Thoracic aorta (tissue), 2 donors: ENCODE measurements at regions not wholly inside any gene's neighbourhood (a gene's known extent, or its start where the extent isn't known, plus 50 kb on each side); places are given as distances from the start of the nearest gene placed in this dataset.

Experiments used
- ATAC-seq: fragments of 150-250 bp; one replicate; pipeline ENCODE4 v1.8.0; 2017; ENCODE audit warnings: low read depth; ENCODE audit not compliant: insufficient number of reproducible peaks, low FRiP score
- DNase-seq: peaks from one replicate; pipeline ENCODE4 v3.0.0-alpha.2; 2020; ENCODE audit warnings: low spot score
- H3K27ac ChIP-seq, 2 donors: fragments of 200-600 bp; sonication (generic); 1 replicate in 1 of 2; 2 replicates in 1 of 2; pipeline ENCODE4 v1.5.1; 2016; ENCODE audit warnings: mild to moderate bottlenecking in 2 of 2, moderate library complexity in 2 of 2
- H3K27me3 ChIP-seq: fragments of 200-600 bp; sonication (generic); replicated peaks from 2 replicates; pipeline ENCODE4 v1.6.0; 2016; ENCODE audit warnings: mild to moderate bottlenecking; ENCODE audit not compliant: insufficient read depth
- H3K36me3 ChIP-seq: fragments of 200-600 bp; sonication (generic); one replicate; pipeline ENCODE4 v1.5.1; 2016
- H3K4me1 ChIP-seq, 2 donors: fragments of 200-600 bp; sonication (generic); 1 replicate in 1 of 2; 2 replicates in 1 of 2; pipeline versions ENCODE4 v1.5.1 to v1.6.0; 2016; ENCODE audit warnings: low read depth in 2 of 2, mild to moderate bottlenecking in 1 of 2; ENCODE audit not compliant: control insufficient read depth in 1 of 2
- H3K4me3 ChIP-seq: fragments of 200-600 bp; sonication (generic); 2 replicates; pipeline ENCODE4 v1.5.1; 2016; ENCODE audit warnings: mild to moderate bottlenecking
- H3K9me3 ChIP-seq: fragments of 200-600 bp; sonication (generic); 2 replicates; pipeline ENCODE4 v1.5.1; 2016
- TF ChIP-seq, protein P1 (sequence below): fragments of 200-600 bp; sonication (generic); IDR thresholded peaks from one replicate; pipeline ENCODE4 v1.5.1; 2019; ENCODE audit warnings: antibody characterized with exemption

DNA sequence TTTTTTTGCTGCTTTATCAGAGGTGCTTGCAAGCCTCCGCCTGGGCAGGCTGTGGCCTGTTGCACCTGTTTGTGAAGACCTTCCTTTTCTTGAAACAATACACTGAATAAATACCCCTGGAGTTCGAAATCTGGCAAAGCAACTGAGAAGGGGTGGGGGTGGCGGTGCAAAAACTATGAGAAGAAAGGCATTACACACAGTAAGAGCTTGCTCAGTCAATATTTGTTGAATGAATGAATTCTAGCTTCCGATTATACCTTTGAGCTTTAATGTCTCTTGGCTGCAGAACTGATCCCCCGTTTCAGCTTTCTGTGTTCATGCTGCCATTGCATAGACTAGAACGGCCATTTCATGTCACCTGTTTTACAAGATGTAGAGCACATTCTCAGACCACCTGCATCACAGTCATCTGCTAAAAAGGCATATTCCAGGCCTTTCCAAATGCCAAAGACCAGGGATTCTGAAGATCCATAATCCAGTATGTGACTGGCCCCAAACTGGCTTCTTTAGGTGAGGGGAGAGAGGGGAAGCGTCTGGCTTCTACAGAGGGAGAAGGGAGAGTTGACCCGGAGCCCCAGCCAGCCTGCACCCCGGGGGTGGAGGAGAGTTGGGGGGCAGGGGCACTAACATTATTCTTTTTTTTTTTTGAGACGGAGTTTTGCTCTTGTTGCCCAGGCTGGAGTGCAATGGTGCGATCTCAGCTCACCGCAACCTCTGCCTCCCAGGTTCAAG, 111.5 kb downstream of the ETS2 start:
- H3K27ac ChIP-seq = peak overlapping the region in 1 of 2 donors; percentile 64
- no peak for DNase-seq
- TF ChIP-seq, protein P1, sequence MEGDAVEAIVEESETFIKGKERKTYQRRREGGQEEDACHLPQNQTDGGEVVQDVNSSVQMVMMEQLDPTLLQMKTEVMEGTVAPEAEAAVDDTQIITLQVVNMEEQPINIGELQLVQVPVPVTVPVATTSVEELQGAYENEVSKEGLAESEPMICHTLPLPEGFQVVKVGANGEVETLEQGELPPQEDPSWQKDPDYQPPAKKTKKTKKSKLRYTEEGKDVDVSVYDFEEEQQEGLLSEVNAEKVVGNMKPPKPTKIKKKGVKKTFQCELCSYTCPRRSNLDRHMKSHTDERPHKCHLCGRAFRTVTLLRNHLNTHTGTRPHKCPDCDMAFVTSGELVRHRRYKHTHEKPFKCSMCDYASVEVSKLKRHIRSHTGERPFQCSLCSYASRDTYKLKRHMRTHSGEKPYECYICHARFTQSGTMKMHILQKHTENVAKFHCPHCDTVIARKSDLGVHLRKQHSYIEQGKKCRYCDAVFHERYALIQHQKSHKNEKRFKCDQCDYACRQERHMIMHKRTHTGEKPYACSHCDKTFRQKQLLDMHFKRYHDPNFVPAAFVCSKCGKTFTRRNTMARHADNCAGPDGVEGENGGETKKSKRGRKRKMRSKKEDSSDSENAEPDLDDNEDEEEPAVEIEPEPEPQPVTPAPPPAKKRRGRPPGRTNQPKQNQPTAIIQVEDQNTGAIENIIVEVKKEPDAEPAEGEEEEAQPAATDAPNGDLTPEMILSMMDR = no peak

DNA sequence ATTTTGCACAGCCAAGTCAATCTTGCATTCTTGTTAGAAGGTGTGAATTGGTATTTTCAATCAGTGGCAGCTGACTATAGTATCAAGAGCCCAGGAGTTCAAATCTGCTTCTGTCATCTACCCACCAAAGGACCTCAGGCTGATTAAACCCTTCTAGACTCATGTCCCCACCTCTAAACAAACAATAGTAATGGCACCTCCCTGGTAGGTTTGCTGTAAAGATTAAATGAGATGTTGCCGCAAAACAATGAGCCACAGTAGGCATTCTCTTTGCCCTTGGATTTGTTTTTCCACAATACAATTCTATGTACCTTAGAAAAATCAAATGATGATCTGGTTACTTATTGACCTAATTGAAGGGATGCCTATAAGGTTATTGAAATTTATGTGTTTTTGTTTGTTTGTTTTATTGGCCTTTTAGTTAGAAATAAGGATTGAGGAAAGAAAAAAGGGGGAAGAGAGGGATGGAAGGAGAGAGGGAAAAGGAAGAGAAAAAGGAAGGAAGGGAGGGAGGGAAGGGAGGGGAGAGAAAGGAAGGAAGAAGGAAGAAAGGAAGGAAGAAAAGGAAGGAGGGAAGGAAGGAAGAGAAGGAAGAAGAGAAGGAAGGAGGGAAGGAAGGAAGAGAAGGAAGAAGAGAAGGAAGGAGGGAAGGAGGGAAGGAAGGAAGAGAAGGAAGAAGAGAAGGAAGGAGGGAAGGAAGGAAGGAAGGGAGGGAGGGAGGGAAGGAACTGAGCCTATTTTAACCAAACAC, 110.7 kb downstream of the ETS2 start:
- TF ChIP-seq, protein P1 = no peak
- DNase-seq (no peak), ATAC-seq (no peak)
- Histone ChIP-seq H3K4me3 (no peak overlapping the region), H3K27me3 (no peaks in the 10 kb centered on the region), H3K27ac (no peak overlapping the region), H3K9me3 (no peaks in the 10 kb centered on the region), H3K36me3 (no peaks in the 10 kb centered on the region), H3K4me1 (peaks cover 15 to 50% of the 10 kb centered on the region in 2 donors)

More for the DNA sequence above, 111.5 kb downstream of the ETS2 start:
- Histone ChIP-seq H3K27me3 (no peaks in the 10 kb centered on the region), H3K4me3 (no peak overlapping the region), H3K4me1 (peaks cover 19 to 58% of the 10 kb centered on the region in 2 donors), H3K9me3 (no peaks in the 10 kb centered on the region), H3K36me3 (no peaks in the 10 kb centered on the region)
- no peak for ATAC-seq

DNA sequence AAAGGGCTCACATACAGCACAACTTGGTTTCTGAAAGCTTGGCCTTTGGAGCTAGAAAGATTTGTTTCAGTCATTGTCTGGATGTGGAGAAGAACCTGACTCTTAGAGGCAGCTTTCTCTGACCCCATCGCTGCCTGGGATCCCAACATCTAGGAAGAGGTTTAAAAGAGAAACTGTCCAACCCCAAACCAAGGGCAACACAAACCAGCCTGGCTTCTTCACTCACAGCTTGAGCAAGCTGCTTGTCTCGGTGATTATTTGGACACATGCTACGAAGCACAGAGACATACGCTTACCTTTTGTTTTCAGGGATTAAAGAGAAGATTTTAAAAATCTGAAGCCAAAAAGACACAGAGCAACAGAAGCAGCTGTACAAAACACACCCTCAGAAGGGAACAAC, 109.8 kb downstream of the ETS2 start:
- no peak overlapping the region for H3K4me3 ChIP-seq
- no peaks in the 10 kb centered on the region for H3K36me3 ChIP-seq
- H3K27ac ChIP-seq = peak overlapping the region in 1 of 2 donors; percentile 29
- ATAC-seq = no peak
- H3K4me1 ChIP-seq = peaks cover 11 to 51% of the 10 kb centered on the region in 2 donors
- no peak for DNase-seq
- no peaks in the 10 kb centered on the region for H3K27me3 ChIP-seq
- TF ChIP-seq, protein P1 = no peak
- H3K9me3 ChIP-seq = no peaks in the 10 kb centered on the region

DNA sequence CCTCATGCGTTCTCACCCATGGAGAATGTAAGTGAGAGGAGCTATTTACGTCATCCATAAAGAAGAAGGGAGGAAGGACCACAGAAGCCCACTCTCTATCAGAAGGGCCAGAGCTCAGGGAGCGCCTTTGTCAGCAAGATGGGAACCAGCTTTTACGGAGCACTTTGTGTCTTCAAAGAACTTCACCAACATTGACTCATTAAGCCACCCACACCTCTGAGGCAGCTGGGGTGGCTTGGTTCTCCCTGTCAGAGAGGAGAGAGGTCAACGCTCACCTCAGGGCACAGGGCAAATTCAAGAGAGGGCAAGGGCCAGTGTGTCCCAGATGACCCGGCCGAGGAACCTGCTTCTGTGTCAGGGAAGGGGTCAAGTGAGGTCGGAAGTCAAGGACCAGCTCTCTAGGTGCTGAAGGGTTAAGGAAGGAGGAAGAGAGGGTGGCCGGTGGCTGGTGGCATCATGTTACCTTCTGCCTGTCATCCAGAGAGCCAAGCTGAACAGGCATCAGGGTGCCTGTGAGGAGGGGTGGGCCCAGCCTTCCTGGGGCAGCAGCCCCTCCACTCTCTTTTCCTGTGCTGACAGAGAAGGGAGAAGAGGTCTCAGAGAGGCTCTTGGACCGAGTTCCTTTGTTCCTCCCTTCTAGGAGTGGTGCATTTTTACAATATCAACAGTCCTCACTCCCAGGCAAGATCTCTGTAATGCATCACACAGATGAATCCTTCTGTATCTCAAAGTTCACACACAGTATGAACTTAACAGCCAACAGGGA, 109.0 kb downstream of the ETS2 start:
- no peak overlapping the region for H3K4me3 ChIP-seq
- no peaks in the 10 kb centered on the region for H3K27me3 ChIP-seq
- ATAC-seq (no peak), DNase-seq (no peak)
- peak overlapping the region; percentile 30 to 45 for H3K27ac ChIP-seq
- no peaks in the 10 kb centered on the region for H3K9me3 ChIP-seq
- peaks cover 9 to 49% of the 10 kb centered on the region in 2 donors for H3K4me1 ChIP-seq
- H3K36me3 ChIP-seq = no peaks in the 10 kb centered on the region
- TF ChIP-seq, protein P1 = no peak
